Smooth muscle cell (in vitro differentiated cells): ENCODE measurements at regions not wholly inside any gene's neighbourhood (a gene's known extent, or its start where the extent isn't known, plus 50 kb on each side); places are given as distances from the start of the nearest gene placed in this dataset.
A peak's percentile ranks its signal among the peaks of the same experiment; 100 is the strongest.
"Not testable (repeated sequence)": the region's sequence is repeated elsewhere in the genome, so short reads cannot be mapped to it uniquely, and the experiment has no call there.

Experiments used
- DNase-seq: peaks from one replicate; lab custom pipeline; 2025; ENCODE audit not compliant: unreplicated experiment; lab: John Stamatoyannopoulos, UW
- H2AFZ ChIP-seq: fragments of 200-600 bp; sonication (generic); 2 replicates; pipeline ENCODE4 v1.6.0; 2016; ENCODE audit warnings: antibody characterized with exemption, low read depth, mild to moderate bottlenecking
- H3F3A ChIP-seq: fragments of 200-600 bp; sonication (generic); 2 replicates; pipeline ENCODE4 v1.6.0; 2017; ENCODE audit warnings: antibody characterized with exemption, low read depth
- H3K27ac ChIP-seq: fragments of 200-600 bp; sonication (generic); 2 replicates; pipeline ENCODE4 v1.5.1; 2016; ENCODE audit warnings: low read depth, mild to moderate bottlenecking
- H3K27me3 ChIP-seq: fragments of 200-600 bp; sonication (generic); 2 replicates; pipeline ENCODE4 v1.6.1; 2016; ENCODE audit warnings: low read depth, mild to moderate bottlenecking
- H3K36me3 ChIP-seq: fragments of 200-600 bp; sonication (generic); 2 replicates; pipeline ENCODE4 v1.5.1; 2016; ENCODE audit warnings: low read depth
- H3K4me1 ChIP-seq: fragments of 200-600 bp; sonication (generic); 2 replicates; pipeline ENCODE4 v1.5.1; 2016; ENCODE audit warnings: low read depth
- H3K4me2 ChIP-seq: fragments of 200-600 bp; sonication (generic); 2 replicates; pipeline ENCODE4 v1.6.0; 2016; ENCODE audit warnings: mild to moderate bottlenecking
- H3K4me3 ChIP-seq: fragments of 200-600 bp; sonication (generic); 2 replicates; pipeline ENCODE4 v1.5.1; 2016; ENCODE audit warnings: mild to moderate bottlenecking
- H3K79me2 ChIP-seq: fragments of 200-600 bp; sonication (generic); 2 replicates; pipeline ENCODE4 v1.6.0; 2016; ENCODE audit warnings: low read depth, mild to moderate bottlenecking
- H3K9ac ChIP-seq: fragments of 200-600 bp; sonication (generic); 2 replicates; pipeline ENCODE4 v1.6.0; 2016; ENCODE audit warnings: low read depth
- H3K9me3 ChIP-seq: fragments of 200-600 bp; sonication (generic); replicated peaks from 2 replicates; pipeline ENCODE4 v1.5.1; 2016; ENCODE audit warnings: low read depth
- H4K20me1 ChIP-seq: fragments of 200-600 bp; sonication (generic); 2 replicates; pipeline ENCODE4 v1.6.0; 2016; ENCODE audit warnings: low read depth
- WGBS: methylation state at CpG from one replicate; pipeline ENCODE4 v1.1.7; 2016; ENCODE audit warnings: low lambda C conversion rate; 5-methylcytosine and 5-hydroxymethylcytosine counted together
- TF ChIP-seq, protein P1 (sequence below): fragments of 200-600 bp; sonication (generic); IDR thresholded peaks from 2 replicates; pipeline ENCODE4 v1.5.1; 2017; ENCODE audit warnings: borderline replicate concordance, mild to moderate bottlenecking, antibody characterized with exemption; ENCODE audit not compliant: insufficient read depth, poor library complexity, severe bottlenecking

DNA sequence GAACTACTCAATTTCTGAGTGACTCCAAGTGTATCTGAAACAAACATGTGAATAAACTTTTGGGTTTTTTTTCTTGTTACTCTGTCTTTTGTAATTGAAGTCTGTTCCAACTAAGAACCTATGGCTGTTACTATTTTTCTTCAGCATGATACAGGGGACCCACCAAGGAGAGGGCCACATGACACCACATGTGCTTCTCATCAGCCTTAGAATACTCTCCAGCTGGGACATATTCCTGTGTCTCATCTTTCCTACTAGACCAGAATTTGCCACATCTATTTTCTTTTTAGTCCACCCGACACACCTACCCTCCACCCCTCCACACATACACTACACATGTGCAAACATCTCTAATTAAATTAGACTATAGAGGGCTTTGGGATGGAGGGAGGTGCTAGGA, 191.7 kb upstream of the NDUFV2 start:
- WGBS: 95% methylated on average over 1 of the region's 1 CpG
- Histone ChIP-seq H3K36me3 (no peaks in the 10 kb centered on the region), H3K4me2 (no peak overlapping the region), H3F3A (no peaks in the 10 kb centered on the region), H2AFZ (no peak overlapping the region), H3K4me1 (no peaks in the 10 kb centered on the region), H4K20me1 (no peaks in the 10 kb centered on the region), H3K9me3 (no peaks in the 10 kb centered on the region), H3K79me2 (no peaks in the 10 kb centered on the region), H3K9ac (no peak overlapping the region), H3K27ac (no peak overlapping the region), H3K27me3 (no peaks in the 10 kb centered on the region), H3K4me3 (no peak overlapping the region)
- no peak for DNase-seq
- TF ChIP-seq, protein P1, sequence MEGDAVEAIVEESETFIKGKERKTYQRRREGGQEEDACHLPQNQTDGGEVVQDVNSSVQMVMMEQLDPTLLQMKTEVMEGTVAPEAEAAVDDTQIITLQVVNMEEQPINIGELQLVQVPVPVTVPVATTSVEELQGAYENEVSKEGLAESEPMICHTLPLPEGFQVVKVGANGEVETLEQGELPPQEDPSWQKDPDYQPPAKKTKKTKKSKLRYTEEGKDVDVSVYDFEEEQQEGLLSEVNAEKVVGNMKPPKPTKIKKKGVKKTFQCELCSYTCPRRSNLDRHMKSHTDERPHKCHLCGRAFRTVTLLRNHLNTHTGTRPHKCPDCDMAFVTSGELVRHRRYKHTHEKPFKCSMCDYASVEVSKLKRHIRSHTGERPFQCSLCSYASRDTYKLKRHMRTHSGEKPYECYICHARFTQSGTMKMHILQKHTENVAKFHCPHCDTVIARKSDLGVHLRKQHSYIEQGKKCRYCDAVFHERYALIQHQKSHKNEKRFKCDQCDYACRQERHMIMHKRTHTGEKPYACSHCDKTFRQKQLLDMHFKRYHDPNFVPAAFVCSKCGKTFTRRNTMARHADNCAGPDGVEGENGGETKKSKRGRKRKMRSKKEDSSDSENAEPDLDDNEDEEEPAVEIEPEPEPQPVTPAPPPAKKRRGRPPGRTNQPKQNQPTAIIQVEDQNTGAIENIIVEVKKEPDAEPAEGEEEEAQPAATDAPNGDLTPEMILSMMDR: no peak

DNA sequence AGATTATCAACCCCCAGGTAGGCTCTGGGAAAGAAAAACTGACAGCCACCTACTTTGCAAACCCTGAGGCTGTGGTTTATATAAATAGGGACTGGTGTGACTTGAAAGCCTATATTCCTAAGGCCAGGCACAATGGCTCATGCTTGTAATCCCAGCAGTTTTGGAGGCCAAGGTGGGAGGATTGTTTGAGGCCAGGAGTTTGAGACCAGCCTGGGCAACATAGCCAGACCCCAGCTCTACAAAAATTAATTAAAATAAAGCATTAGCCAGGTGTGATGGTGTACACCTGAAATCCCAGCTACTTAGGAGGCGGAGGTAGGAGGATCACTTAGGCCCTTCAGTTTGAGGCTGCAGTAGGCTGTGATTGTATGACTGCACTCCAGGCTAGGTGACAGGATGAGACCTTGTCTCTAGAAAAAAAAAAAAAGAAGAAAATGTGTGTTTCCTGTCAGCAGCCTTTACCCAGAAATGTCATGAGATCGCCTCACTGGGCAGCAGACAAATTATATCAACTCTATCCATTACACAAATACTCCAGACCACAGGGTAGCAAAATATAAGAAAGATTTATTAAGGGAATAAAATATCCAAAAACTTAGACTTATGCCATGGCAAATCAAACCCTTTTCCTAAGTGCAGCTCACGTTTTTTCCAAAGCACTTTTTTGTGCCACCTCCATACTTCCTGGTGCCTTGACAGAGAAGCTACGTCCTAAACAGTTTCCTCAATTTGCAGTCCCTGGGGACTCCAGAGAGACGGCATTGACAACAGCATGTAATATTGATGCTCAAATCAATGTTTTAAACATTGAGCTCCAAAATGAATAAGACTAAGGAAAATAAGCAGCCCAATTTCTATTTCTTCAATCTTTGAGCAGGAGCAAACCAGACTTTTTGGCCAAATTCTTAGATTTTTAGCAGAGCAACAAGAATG, 190.8 kb upstream of the NDUFV2 start:
- Histone ChIP-seq H3K4me2 (no peak overlapping the region), H4K20me1 (no peaks in the 10 kb centered on the region), H3K27ac (no peak overlapping the region), H3K36me3 (no peaks in the 10 kb centered on the region), H3K79me2 (no peaks in the 10 kb centered on the region), H3K9ac (no peak overlapping the region), H2AFZ (peak overlapping the region; percentile 63), H3K27me3 (no peaks in the 10 kb centered on the region), H3K4me1 (no peaks in the 10 kb centered on the region), H3K9me3 (no peaks in the 10 kb centered on the region), H3F3A (no peaks in the 10 kb centered on the region), H3K4me3 (no peak overlapping the region)
- no peak for DNase-seq
- 95% methylated on average over 5 of the region's 5 CpGs for WGBS
- TF ChIP-seq, protein P1: no peak

DNA sequence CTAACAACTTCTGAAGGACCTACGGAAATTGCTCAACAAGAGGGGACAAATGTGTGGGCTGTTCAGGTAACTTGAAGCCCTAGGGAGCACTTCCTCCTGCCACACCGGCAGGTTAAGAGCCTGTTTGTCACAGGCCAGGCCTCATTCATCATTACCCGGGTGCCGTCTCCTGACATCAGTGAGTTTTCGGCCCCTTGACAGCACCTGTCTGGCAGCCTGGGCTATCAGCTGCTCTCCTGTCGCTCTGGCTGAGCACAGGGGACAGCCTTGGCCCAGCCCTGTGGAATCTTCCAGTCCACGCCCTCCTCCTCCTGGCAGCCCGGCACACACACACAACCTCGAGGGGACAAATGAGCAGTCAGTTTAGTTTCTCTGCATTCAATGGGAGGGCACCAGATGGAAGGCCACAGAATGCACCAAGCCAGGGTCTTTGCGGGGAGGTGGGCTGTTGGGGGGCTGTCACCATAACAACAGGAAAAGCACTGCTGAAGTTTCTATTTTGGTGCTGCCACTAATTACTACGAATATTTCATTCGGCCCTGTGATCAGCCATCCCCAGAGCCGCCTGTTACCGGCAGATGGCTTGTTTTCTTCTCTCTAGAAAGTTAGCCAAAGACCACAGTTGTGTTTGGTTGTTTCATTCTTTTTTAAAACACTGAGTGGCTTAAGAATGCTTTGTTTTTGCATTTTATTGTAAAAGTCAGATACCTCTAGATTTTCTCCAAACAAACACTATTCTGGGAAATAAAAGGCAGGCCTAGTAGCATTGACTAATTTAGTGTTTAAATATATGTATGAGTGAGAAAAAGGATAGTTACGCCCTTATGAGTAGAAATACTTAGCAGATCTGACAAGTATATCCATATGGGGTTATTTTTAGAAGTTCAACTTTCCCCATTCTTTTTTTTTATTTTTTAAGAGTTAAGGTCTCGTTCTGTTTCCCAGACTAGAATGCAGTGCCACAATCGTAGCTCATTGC, 189.9 kb upstream of the NDUFV2 start:
- no peaks in the 10 kb centered on the region for H3K9me3 ChIP-seq
- no peaks in the 10 kb centered on the region for H3F3A ChIP-seq
- H3K4me3 ChIP-seq: no peak overlapping the region
- no peak overlapping the region for H3K27ac ChIP-seq
- DNase-seq: no peak
- TF ChIP-seq, protein P1: no peak
- H3K27me3 ChIP-seq: no peaks in the 10 kb centered on the region
- H2AFZ ChIP-seq: peak overlapping the region; percentile 63
- WGBS: 71% methylated on average over 17 of the region's 17 CpGs
- H3K79me2 ChIP-seq: no peaks in the 10 kb centered on the region
- no peak overlapping the region for H3K4me2 ChIP-seq
- no peaks in the 10 kb centered on the region for H4K20me1 ChIP-seq
- H3K9ac ChIP-seq: no peak overlapping the region
- no peaks in the 10 kb centered on the region for H3K36me3 ChIP-seq
- H3K4me1 ChIP-seq: no peaks in the 10 kb centered on the region

DNA sequence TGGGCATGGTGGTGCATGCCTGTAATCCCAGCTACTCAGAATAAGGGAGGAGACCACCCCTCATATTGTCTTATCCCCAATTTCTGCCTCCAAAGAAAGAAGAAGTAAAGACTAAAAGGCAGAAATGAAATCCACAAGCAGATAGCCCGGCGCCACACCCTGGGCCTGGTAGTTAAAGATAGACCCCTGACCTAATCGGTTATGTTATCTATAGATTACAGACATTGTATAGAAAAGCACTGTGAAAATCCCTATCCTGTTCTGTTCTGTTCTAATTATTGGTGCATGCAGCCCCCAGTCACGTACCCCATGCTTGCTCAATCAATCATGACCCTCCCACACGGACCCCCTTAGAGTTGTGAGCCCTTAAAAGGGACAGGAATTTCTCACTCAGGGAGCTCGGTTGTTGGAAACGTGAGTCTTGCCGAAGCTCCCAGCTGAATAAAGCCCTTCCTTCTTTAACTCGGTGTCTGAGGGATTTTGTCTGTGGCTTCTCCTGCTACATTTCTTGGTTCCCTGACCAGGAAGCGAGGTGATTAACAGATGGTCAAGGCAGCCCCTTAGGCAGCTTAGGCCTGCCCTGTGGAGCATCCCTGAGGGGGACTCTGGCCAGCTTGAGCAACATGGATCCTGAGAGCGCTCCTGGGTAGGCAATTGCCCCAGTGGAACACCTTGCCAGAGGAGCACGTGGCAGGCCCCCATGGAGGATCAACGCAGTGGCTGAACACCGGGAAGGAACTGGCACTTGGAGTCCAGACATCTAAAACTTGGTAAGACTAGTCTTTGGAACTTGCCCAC, 188.7 kb upstream of the NDUFV2 start:
- not testable (repeated sequence) for H3F3A ChIP-seq, DNase-seq, H3K27ac ChIP-seq, H4K20me1 ChIP-seq, H2AFZ ChIP-seq, H3K9ac ChIP-seq, H3K4me3 ChIP-seq, H3K27me3 ChIP-seq, H3K4me1 ChIP-seq, H3K79me2 ChIP-seq, H3K9me3 ChIP-seq, H3K4me2 ChIP-seq, H3K36me3 ChIP-seq
- 94% methylated on average over 14 of the region's 14 CpGs for WGBS

DNA sequence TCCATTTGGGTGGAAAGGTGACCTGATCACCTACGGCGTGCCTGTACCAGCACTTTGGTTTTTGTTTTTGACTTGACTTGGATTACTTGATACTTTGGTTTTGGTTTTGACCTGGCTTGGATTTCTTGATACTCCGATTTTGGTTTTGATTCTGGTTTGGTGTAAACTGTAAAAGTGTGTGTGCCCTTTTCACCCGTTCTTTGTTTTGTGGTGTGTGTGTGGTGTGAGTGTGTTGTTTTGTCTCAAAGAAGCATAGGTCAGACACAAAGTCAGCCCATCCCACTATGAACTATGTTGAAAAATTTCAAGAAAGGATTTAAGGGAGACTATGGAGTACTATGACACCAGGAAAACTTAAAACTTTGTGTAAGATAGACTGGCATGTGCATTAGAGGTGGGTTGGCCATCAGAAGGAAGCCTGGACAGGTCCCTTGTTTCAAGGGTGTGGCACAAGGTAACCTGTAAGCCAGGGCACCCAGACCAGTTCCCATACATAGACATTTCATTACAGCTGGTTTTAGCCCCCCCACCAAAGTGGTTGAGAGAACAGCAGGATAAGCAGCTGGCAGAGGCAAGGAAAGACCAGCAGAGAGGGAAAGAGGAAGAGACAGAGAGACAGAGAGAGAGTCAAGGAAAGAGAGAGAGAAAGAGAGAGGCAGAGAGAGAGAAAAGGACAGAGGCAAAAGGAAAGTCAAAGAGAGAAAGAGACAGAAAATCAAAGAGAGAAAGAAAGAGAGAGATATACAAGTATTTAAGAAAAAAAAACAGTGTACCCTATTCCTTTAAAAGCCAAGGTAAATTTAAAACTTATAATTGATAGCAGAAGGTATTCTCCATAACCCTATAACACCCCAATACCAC, 187.9 kb upstream of the NDUFV2 start:
- H3K79me2 ChIP-seq, DNase-seq, H3K9me3 ChIP-seq, H3K9ac ChIP-seq, H2AFZ ChIP-seq, H3K4me3 ChIP-seq, H3F3A ChIP-seq, H4K20me1 ChIP-seq, H3K4me1 ChIP-seq, H3K4me2 ChIP-seq, H3K27ac ChIP-seq, H3K27me3 ChIP-seq, H3K36me3 ChIP-seq: not testable (repeated sequence)
- 96% methylated on average over 4 of the region's 4 CpGs for WGBS
